ENCODE measurements at regions not wholly inside any gene's neighbourhood (a gene's known extent, or its start where the extent isn't known, plus 50 kb on each side); places are given as distances from the start of the nearest gene placed in this dataset.

DNA sequence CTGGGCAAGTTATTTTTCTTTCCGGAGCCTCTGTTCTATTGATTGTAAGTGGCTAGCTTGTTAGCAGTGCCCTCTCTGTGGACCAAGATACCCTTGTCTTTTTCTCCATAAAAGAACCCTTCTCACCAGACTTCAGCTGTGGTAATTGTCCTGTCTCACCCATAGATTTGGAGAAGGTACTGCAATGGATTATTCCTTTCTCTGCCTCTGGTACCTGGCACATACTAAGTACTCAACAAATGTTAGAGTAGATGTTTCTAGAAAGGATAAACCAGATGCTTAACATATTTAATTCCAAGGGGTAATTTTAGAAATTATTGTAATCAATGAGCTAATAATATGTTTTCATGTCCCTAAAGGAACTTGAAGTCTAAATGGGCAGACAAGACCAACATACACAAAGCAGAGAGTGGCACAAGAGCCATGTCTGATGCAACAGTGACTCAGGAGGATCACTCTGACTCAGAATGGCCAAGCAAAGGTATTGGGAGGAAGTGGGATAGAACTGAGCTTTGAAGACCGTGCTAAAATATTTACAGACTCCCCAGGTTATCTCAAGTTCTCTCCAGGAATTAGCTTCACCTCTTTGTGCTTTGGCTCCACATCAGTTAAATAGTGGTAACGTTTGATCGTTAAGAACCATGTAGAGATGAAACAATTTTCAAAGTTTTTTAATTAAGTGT, 129.7 kb upstream of the OSR1 start:
- in situ Hi-C loops (cut with MboI; ENCODE audit: low sequenced_read_pairs, unreplicated experiment) = no loop called here
- DNase-seq (ENCODE audit: low spot score) = no peak
- TF ChIP-seq, protein P1, sequence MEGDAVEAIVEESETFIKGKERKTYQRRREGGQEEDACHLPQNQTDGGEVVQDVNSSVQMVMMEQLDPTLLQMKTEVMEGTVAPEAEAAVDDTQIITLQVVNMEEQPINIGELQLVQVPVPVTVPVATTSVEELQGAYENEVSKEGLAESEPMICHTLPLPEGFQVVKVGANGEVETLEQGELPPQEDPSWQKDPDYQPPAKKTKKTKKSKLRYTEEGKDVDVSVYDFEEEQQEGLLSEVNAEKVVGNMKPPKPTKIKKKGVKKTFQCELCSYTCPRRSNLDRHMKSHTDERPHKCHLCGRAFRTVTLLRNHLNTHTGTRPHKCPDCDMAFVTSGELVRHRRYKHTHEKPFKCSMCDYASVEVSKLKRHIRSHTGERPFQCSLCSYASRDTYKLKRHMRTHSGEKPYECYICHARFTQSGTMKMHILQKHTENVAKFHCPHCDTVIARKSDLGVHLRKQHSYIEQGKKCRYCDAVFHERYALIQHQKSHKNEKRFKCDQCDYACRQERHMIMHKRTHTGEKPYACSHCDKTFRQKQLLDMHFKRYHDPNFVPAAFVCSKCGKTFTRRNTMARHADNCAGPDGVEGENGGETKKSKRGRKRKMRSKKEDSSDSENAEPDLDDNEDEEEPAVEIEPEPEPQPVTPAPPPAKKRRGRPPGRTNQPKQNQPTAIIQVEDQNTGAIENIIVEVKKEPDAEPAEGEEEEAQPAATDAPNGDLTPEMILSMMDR (IDR thresholded peaks at IDR 0.05; ENCODE audit: borderline replicate concordance, control extremely low read depth, extremely low read depth, insufficient read depth, missing control alignments) = no peak

DNA sequence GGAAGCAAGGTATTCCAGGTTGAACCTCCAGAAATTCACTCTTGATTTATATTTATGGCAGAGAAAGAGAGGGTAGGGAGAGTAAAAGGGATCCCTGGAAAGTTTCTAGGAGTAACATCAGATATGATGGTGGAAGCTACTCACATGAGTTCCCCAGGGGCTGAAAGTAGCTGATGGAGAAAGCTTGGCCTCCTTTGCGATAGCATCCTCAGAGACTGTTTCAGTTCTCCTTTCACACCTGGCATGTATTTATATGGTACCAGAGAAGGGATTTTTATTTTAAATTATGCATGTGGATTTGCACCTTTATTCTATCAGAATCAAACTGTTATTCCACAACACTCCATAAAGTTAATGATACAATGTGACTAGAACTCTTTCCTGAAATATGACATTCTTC, 126.3 kb upstream of the OSR1 start:
- TF ChIP-seq, protein P1 (IDR thresholded peaks at IDR 0.05; ENCODE audit: borderline replicate concordance, control extremely low read depth, extremely low read depth, insufficient read depth, missing control alignments) = no peak
- no peak for DNase-seq (ENCODE audit: low spot score)
- in situ Hi-C loops (cut with MboI; ENCODE audit: low sequenced_read_pairs, unreplicated experiment) = no loop called here

DNA sequence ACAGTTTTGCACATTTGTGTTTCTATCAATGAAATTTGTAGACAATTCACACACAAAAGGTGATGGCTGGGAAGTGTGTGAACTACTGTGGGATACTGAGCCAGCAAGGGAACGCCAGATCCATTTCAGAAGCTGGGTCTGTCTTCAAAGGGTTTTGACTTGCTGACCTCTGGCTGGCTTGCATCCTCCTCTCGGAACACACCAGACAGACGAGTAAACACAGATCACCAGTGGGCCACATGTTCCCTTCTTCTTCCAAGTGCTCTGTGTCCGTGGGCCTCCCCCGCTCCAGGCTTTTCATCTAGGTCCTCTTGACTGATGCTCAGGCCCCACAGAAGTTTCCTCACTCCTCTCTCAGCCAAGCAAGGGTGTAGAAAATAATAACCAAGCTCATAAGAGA, 122.2 kb upstream of the OSR1 start:
- TF ChIP-seq, protein P1 (IDR thresholded peaks at IDR 0.05; ENCODE audit: borderline replicate concordance, control extremely low read depth, extremely low read depth, insufficient read depth, missing control alignments) = no peak
- DNase-seq (ENCODE audit: low spot score) = no peak
- in situ Hi-C loops (cut with MboI; ENCODE audit: low sequenced_read_pairs, unreplicated experiment) = no loop called here

DNA sequence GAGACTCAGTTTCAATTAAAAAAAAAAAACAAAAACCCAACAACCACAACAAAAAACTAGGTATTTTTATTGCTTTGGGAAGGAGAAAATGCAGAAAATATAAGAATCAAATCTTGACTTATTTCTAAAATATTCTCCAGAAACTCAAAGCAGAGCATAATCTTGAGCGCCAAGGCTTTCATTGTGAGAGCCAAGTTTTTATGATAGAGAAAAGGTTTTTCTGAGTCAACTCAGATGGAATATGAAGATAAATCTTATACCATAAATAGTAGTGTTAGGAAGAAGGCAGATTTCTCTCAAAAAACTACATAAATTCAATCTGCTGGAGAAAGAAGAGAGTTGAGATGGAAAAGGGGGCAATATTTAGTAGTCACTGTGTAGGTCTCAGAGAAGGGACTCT, 121.2 kb upstream of the OSR1 start:
- in situ Hi-C loops (cut with MboI; ENCODE audit: low sequenced_read_pairs, unreplicated experiment) = no loop called here
- TF ChIP-seq, protein P1 (IDR thresholded peaks at IDR 0.05; ENCODE audit: borderline replicate concordance, control extremely low read depth, extremely low read depth, insufficient read depth, missing control alignments) = no peak
- no peak for DNase-seq (ENCODE audit: low spot score)

DNA sequence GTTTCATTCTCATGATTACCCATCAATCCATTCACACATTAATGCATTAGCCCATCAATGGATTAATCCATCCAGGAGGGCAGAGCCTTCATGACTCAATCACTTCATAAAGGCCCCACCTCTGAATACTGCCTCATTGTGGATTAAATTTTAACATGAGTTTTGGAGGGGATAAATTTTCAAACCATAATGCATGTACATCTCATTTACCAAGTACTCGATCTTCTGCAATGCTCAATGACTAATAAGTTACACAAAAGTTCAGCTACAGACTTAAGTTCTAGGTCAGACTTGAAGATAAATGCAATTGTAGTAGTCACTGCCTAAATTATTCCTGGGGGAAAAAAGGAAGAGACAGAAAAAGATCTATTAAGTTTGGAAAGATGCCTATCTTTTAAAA, 120.0 kb upstream of the OSR1 start:
- DNase-seq (ENCODE audit: low spot score) = no peak
- in situ Hi-C loops (cut with MboI; ENCODE audit: low sequenced_read_pairs, unreplicated experiment) = no loop called here

DNA sequence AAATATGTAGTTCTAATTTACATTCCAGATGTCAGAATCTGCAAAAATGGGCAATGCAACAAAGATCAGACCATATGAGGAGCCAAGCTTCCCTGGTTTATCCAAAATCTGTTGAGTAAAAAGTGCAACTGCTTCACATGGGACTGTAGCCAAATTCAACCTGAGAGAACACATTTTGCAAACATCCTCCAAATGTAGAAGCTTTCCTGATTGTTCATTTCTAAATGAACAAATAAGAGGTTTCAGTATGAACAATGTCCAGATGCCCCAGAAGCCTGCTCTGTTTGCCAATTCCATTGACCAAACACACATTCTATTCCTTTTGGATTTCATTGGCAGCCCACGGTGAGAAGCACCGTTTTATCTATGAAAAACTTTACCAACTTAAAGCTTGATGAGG, 117.9 kb upstream of the OSR1 start:
- DNase-seq (ENCODE audit: low spot score) = no peak
- TF ChIP-seq, protein P1 (IDR thresholded peaks at IDR 0.05; ENCODE audit: borderline replicate concordance, control extremely low read depth, extremely low read depth, insufficient read depth, missing control alignments) = no peak
- in situ Hi-C loops (cut with MboI; ENCODE audit: low sequenced_read_pairs, unreplicated experiment) = no loop called here

More for the DNA sequence above, 120.0 kb upstream of the OSR1 start:
- TF ChIP-seq, protein P1 (IDR thresholded peaks at IDR 0.05; ENCODE audit: borderline replicate concordance, control extremely low read depth, extremely low read depth, insufficient read depth, missing control alignments) = no peak
